GM12874 (cell line): ENCODE measurements at regions not wholly inside any gene's neighbourhood (a gene's known extent, or its start where the extent isn't known, plus 50 kb on each side); places are given as distances from the start of the nearest gene placed in this dataset.

Experiments used
- TF ChIP-seq, protein P1 (sequence below): IDR thresholded peaks from 2 replicates; pipeline ENCODE4 v1.5.1; 2011; ENCODE audit warnings: low read depth, mild to moderate bottlenecking, control low read depth, low read length, moderate library complexity; ENCODE audit not compliant: insufficient read depth

DNA sequence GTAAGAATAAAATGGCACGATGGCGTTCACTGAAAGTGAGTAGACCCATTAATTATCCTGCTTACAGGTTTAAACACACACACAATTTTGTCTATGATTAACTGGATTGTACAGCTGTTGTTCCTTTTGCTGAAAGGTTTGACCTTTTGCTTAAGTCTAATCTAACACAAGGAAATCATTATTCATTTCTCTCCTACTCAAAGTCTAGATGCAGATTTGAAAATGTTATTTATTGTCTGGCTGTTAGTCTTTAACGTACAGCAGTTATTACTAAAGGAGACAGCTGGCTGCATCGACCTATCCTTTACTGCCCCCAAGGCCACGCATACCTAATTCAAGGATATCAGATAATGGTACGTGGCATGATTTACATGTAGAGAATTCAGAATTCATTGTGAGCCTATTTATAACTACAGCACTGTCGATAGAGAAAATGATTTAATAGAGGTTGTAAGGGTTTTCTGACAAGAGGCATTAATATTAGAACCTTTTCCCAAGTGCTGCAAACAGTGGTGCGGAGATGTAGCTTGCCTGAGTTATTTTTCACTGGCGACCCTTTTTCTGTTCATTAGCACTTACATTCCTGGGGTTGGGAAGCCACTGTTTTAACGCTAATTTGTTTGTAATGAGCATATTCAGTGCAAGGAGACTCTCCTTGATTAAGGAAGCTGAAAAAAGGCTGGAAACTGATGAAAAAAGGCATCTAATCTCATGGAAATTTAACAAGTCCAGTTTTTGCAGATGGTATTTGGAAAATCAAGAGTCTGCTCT is 368.4 kb upstream of the GRAMD2B start:
- TF ChIP-seq, protein P1, sequence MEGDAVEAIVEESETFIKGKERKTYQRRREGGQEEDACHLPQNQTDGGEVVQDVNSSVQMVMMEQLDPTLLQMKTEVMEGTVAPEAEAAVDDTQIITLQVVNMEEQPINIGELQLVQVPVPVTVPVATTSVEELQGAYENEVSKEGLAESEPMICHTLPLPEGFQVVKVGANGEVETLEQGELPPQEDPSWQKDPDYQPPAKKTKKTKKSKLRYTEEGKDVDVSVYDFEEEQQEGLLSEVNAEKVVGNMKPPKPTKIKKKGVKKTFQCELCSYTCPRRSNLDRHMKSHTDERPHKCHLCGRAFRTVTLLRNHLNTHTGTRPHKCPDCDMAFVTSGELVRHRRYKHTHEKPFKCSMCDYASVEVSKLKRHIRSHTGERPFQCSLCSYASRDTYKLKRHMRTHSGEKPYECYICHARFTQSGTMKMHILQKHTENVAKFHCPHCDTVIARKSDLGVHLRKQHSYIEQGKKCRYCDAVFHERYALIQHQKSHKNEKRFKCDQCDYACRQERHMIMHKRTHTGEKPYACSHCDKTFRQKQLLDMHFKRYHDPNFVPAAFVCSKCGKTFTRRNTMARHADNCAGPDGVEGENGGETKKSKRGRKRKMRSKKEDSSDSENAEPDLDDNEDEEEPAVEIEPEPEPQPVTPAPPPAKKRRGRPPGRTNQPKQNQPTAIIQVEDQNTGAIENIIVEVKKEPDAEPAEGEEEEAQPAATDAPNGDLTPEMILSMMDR = no peak

DNA sequence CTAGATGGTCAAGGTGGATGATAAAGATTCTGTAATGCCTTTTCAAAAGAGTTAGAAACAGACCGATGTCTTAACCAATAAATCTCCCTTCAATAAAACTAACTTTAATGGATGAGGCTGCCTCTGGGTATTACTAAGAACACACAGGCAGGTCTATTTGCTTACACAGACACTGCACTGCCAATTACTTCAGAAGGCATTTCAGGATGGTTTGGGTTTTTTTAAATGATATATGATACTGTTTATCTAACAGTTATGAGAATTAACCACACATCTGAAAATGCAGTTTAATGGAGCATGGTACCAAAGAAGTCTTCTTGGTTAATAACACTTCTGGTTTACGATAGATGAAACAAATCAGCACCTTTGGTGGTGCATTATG is 367.9 kb upstream of the GRAMD2B start:
- TF ChIP-seq, protein P1 = no peak

DNA sequence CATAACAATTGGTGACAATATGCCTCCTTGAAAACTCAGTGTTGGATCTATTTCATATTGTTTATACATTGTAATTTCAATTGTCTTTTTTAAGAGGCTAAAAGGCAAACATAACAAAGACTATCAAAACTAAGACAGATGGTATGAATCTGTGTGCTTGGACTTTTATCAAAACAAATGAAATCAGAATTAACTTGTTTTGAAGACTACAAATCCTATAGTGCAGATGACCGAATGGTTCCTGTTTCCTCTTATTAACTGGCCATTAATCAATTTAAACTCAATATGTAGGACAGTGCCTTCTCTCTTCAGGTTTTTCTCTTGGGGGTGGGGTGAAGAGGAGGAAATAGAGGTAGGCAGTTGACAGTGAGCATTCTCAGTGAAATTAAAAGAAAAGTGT is 366.9 kb upstream of the GRAMD2B start:
- TF ChIP-seq, protein P1 = no peak

DNA sequence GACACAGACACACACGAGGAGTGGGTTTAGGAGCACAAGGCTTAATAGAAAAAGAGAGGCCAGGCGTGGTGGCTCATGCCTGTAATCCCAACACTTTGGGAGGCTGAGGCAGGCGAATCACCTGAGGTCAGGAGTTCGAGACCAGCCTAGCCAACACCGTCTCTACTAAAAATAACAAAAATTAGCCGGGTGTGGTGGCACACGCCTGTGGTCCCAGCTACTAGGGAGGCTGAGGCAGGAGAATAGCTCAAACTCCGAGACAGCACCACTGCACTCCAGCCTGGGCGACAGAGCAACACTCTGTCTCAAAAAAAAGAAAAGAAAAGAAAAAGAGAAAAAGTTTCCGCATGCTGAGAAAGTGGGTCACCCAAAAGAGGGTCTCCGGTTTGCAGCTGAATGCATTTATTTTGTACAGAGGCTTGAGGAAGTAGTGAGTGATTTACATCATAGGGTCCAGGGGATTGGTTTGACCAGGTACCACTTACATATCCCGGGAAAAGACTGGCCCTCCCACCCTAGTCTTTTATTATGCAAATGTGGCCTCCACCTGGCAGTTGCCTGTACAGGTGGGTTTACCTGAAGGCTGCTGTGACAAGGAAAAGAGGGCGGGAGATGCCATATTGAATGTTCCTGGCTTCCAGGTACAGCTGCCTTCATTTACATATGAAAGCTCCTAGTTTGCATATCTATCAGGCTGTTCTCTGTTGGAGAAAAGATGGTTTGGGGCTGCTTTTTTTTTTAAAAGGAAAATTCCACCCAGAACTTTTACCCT is 366.2 kb upstream of the GRAMD2B start:
- TF ChIP-seq, protein P1 = no peak

DNA sequence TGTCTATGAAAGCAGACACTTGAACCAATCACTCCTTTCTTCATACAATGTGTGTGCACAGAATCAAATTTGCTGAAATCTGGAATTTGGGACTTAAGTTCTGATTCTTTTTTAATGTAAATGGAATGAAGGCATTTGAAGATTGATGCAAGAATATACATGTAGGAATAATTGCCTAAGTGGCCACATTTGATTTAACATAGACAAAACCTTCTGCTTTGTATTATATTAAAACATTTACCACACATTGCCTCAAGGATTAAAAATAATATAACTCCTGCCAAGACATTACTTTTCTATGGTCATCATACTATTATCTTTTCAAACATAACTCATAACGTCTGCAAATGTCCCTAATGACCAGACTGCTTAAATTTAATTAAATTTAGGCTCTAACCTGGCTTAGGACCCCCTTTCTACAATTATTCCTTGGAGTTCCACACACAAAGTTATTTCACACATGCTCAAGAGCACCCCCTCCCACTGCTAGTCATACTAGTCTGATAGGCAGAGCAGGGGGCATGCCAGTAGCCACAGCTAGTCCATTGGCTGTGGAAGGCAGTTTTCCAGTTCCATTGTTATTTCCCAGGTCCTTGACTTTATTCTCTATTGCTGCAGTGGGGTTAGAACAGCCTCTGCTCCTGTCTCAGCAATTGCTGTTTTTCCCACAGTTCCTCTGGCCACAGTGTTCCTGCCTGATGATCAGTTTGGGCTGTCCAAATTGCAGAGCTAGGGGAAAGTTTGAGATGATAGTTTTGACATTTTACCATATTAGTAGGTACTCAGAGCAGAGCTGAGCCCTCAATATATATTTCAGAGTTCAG is 360.6 kb upstream of the GRAMD2B start:
- TF ChIP-seq, protein P1 = no peak

DNA sequence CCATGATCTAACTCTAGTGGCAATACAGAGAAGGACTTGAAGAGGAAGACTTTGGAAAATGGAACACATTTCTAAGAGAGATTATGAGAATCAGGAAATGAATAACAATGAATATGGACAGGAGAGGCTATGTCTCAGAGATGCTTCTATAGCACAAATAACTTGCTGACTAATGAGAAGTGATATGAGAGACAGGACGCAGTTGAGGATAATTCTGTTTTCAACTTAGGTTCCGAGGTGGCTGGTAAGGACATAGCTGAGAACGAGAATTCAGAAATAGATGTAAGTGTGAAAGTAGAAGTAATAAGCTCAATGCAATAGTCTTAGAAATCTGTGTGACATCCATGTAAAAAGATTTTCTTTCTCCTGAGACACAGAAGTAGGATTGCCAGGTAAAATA is 358.1 kb upstream of the GRAMD2B start:
- TF ChIP-seq, protein P1 = no peak

DNA sequence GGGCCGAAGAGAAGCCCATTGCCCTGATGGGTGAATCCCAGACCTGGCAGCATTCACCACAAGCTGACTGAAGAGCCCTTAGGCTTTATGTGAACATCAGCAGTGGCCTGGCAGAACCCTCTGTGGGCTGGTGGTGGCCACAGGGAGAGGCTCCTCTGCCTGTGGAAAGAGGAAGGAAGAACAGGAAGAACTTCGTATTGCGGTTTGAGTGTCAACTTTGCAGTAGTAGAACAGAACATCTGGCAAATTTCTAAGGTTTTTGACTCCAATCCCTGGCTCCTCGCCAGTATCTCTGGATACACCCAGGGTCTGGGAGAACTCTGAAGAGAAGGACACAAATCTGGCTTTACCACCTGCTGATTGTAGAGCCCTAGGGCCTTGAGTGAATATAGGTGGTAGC is 356.4 kb upstream of the GRAMD2B start:
- TF ChIP-seq, protein P1 = no peak
